ENCODE measurements at regions not wholly inside any gene's neighbourhood (a gene's known extent, or its start where the extent isn't known, plus 50 kb on each side); places are given as distances from the start of the nearest gene placed in this dataset.

GRCh38 chr11:116601814-116602636 lies 170.8 kb downstream of the BUD13 start:
- TF ChIP-seq CTCF (IDR thresholded peaks at IDR 0.05): no peak
- TF ChIP-seq NFIC (IDR thresholded peaks at IDR 0.05; ENCODE audit: borderline replicate concordance): no peak
- no peak for TF ChIP-seq ELF1 (IDR thresholded peaks at IDR 0.05)
- no peak for TF ChIP-seq ZBTB33 (IDR thresholded peaks at IDR 0.05; ENCODE audit: borderline replicate concordance, low read depth)
- no peak for TF ChIP-seq MAX (IDR thresholded peaks at IDR 0.05; ENCODE audit: low read depth)
- no peak for TF ChIP-seq REST (IDR thresholded peaks at IDR 0.05; ENCODE audit: low read depth, low read length)
- no peak for TF ChIP-seq YY1 (IDR thresholded peaks at IDR 0.05; ENCODE audit: low read depth)
- TF ChIP-seq PBX3 (IDR thresholded peaks at IDR 0.05): no peak
- no peak for TF ChIP-seq EP300 (IDR thresholded peaks at IDR 0.05; ENCODE audit: borderline replicate concordance in 1 of 2, low read depth in 1 of 2, low read length in 1 of 2)
- no peak for TF ChIP-seq TAF1 (IDR thresholded peaks at IDR 0.05; ENCODE audit: borderline replicate concordance, low read depth, low read length)
- no peak for TF ChIP-seq POLR2AphosphoS5 (IDR thresholded peaks at IDR 0.05; ENCODE audit: low read depth, low read length)
- no peak for TF ChIP-seq SMC3 (IDR thresholded peaks at IDR 0.05; ENCODE audit: low read depth, low read length)
- no peak for TF ChIP-seq RAD21 (IDR thresholded peaks at IDR 0.05; ENCODE audit: low read length)
- TF ChIP-seq RXRA (IDR thresholded peaks at IDR 0.05; ENCODE audit: borderline replicate concordance, low read depth): no peak

Measured in SK-N-SH (cell line).